ENCODE measurements at regions not wholly inside any gene's neighbourhood (a gene's known extent, or its start where the extent isn't known, plus 50 kb on each side); places are given as distances from the start of the nearest gene placed in this dataset.

GRCh38 chr10:3889961-3890522 lies 105.0 kb upstream of the KLF6 start (continued):
- no peak for TF ChIP-seq ZBTB11 (tag by site-specific recombination; conservative IDR thresholded peaks at IDR 0.05; ENCODE audit: low read depth)
- no peak for TF ChIP-seq ZNF211 (tag by site-specific recombination; IDR thresholded peaks at IDR 0.05; ENCODE audit: low read depth)
- no peak for TF ChIP-seq MYNN (tag by site-specific recombination; IDR thresholded peaks at IDR 0.05; ENCODE audit: borderline replicate concordance)

GRCh38 chr10:3887885-3888476 lies 103.0 kb upstream of the KLF6 start:
- ChIA-PET POLR2A (interaction anchor here (2.2 to 5.8 kb wide), 2 partner anchors 8 to 103 kb away, joined by 7 to 45 read pairs; partner anchors contain the start of gene KLF6), CTCF (interaction anchor here (0.5 to 1.8 kb wide), 6 partner anchors 19 to 690 kb away, joined by 3 to 6 read pairs (median 4); no protein-coding TSS in a partner anchor)
- Histone ChIP-seq H3K27ac (ENCODE audit: extremely low read depth, low read depth, low read length) (no peak overlapping the region), H3K4me1 (ENCODE audit: control insufficient read depth, insufficient read depth, low read length) (peaks cover 6% of the 10 kb centered on the region), H3K36me3 (ENCODE audit: control insufficient read depth in 2 of 2, insufficient read depth in 1 of 2, low read length in 2 of 2) (no peaks in the 10 kb centered on the region), H3K4me3 (ENCODE audit: low read depth, low read length) (no peak overlapping the region), H3K9me3 (ENCODE audit: control insufficient read depth, insufficient read depth, low read depth, low read length) (no peaks in the 10 kb centered on the region)
- TF ChIP-seq ZNF155 (tag by site-specific recombination; IDR thresholded peaks at IDR 0.05): no peak
- TF ChIP-seq ZNF677 (tag by site-specific recombination; IDR thresholded peaks at IDR 0.05): no peak
- TF ChIP-seq ZBTB1 (tag by site-specific recombination; IDR thresholded peaks at IDR 0.05): no peak
- TF ChIP-seq ZNF114 (tag by site-specific recombination; IDR thresholded peaks at IDR 0.05): no peak
- TF ChIP-seq ZNF792 (tag by site-specific recombination; IDR thresholded peaks at IDR 0.05): no peak
- no peak for TF ChIP-seq ZBTB20 (tag by site-specific recombination; IDR thresholded peaks at IDR 0.05)
- no peak for TF ChIP-seq ZNF670 (tag by site-specific recombination; IDR thresholded peaks at IDR 0.05; ENCODE audit: low read depth)
- TF ChIP-seq ZNF707 (tag by site-specific recombination; IDR thresholded peaks at IDR 0.05): no peak
- TF ChIP-seq, protein P1, sequence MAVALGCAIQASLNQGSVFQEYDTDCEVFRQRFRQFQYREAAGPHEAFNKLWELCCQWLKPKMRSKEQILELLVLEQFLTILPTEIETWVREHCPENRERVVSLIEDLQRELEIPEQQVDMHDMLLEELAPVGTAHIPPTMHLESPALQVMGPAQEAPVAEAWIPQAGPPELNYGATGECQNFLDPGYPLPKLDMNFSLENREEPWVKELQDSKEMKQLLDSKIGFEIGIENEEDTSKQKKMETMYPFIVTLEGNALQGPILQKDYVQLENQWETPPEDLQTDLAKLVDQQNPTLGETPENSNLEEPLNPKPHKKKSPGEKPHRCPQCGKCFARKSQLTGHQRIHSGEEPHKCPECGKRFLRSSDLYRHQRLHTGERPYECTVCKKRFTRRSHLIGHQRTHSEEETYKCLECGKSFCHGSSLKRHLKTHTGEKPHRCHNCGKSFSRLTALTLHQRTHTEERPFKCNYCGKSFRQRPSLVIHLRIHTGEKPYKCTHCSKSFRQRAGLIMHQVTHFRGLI (tag by site-specific recombination; IDR thresholded peaks at IDR 0.05): no peak

DNA sequence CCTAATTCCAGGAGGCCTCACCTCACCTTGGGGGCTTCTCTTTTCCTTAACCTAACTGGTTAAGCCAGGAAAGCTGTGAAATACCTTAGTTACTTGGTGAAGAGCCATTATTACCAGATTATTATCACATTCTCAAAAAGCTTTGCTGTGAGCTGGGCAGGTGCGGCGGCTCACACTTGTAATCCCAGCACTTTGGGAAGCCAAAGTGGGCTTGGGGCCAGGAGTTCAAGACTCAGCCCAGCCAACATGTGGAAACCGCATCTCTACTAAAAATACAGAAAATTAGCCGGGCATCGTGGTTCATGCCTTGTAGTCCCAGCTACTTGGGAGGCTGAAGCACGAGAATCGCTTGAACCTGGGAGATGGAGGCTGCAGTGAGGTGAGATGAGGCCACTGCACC lies 102.4 kb upstream of the KLF6 start:
- peaks cover 6% of the 10 kb centered on the region; the same call in 1 of the 2 replicates for H3K4me1 ChIP-seq (ENCODE audit: control insufficient read depth, insufficient read depth, low read length)
- ChIA-PET POLR2A (interaction anchor here (2.2 to 5.8 kb wide), 2 partner anchors 9 to 103 kb away, joined by 7 to 45 read pairs; partner anchors contain the start of gene KLF6), CTCF (interaction anchor here (0.7 kb wide), 2 partner anchors 458 to 668 kb away, joined by 3 to 4 read pairs; no protein-coding TSS in a partner anchor)
- TF ChIP-seq ZNF610 (tag by site-specific recombination; IDR thresholded peaks at IDR 0.05; ENCODE audit: borderline replicate concordance) (no peak), ZNF571 (tag by site-specific recombination; IDR thresholded peaks at IDR 0.05) (no peak)
- no peak overlapping the region for H3K4me3 ChIP-seq (ENCODE audit: low read depth, low read length)
- no peaks in the 10 kb centered on the region for H3K9me3 ChIP-seq (ENCODE audit: control insufficient read depth, insufficient read depth, low read depth, low read length)
- H3K36me3 ChIP-seq (ENCODE audit: control insufficient read depth in 2 of 2, insufficient read depth in 1 of 2, low read length in 2 of 2): no peaks in the 10 kb centered on the region
- no peak overlapping the region for H3K27ac ChIP-seq (ENCODE audit: extremely low read depth, low read depth, low read length)
